ENCODE measurements at regions not wholly inside any gene's neighbourhood (a gene's known extent, or its start where the extent isn't known, plus 50 kb on each side); places are given as distances from the start of the nearest gene placed in this dataset.
"Not testable (repeated sequence)": the region's sequence is repeated elsewhere in the genome, so short reads cannot be mapped to it uniquely, and the experiment has no call there.

- TF ChIP-seq HNF4A (conservative IDR thresholded peaks at IDR 0.05) (no peak), RXRA (IDR thresholded peaks at IDR 0.05) (no peak)
These were observed 829.0 kb downstream of the TNS3 start (continued) for GRCh38 chr7:46752881-46753366.

DNA sequence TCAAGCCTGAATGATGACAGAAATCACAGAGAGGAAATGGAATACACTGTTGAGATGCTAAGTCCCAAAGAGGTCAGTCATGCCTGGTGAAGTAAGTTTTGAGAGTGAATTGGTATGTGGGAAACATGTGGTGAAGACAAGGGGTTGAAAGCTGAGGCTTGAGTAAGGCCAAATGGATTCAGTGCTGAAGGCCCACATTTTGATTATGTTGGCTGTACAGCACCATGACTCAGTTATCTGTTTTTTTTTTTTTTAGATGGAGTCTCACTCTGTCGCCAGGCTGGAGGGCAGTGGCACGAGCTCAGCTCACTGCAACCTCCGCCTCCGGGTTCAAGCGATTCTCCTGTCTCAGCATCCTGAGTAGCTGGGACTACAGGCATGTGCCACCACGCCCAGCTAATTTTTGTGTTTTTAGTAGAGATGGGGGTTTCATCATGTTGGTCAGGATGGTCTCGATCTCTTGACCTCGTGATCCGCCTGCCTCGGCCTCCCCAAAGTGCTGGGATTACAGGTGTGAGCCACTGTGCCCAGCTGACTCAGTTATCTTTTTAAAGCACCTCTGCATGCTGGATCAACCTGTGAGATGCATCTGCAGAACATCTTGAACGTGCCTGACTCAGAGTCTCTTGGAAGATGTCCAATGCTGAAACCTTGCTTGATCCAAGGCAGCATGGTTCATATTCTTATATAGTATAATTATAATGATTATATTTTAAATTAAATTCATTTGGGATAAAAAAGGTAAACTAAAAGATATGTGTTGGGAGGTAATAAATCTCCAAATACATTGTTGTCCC lies 829.8 kb downstream of the TNS3 start:
- not testable (repeated sequence) for H3K4me1 ChIP-seq (ENCODE audit: control insufficient read depth in 4 of 4, insufficient read depth in 4 of 4, low read length in 3 of 4); H3K36me3 ChIP-seq (ENCODE audit: control insufficient read depth in 4 of 4, insufficient read depth in 3 of 4, low read depth in 1 of 4, low read length in 3 of 4); H3K27ac ChIP-seq (ENCODE audit: low read depth in 1 of 2, low read length in 2 of 2); H3K9ac ChIP-seq (ENCODE audit: low read depth in 1 of 2, low read length in 2 of 2); H3K27me3 ChIP-seq (ENCODE audit: control insufficient read depth in 4 of 4, insufficient read depth in 4 of 4, low read length in 3 of 4); DNase-seq (ENCODE audit: low spot score); H3K4me3 ChIP-seq (ENCODE audit: low read depth in 1 of 3, low read length in 3 of 3); H3K9me3 ChIP-seq (ENCODE audit: control insufficient read depth in 4 of 4, low read length in 3 of 4)
- WGBS: 93% methylated on average over 11 of the region's 11 CpGs

DNA sequence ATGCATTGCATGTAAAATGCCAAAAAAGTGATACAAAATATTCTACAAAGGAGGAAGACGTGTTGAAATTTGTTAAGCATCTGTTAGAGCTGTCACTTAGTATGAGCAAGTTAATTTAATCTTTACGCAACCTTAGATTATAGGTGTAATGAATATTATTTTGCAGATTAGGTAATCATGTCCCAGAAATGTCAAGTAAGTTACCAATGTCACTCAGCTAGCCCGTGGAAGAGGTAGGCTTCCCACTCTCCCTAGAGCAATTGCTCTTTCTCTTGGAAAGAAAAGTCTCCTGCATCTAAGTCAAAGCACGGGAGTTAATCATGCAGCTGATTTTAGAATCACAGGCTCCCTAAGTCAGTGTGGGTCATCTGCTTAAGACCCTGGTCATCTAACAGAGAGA lies 830.4 kb upstream of the IGFBP3 start:
- H3K4me1 ChIP-seq (ENCODE audit: control insufficient read depth in 4 of 4, insufficient read depth in 4 of 4, low read length in 3 of 4): no peaks in the 10 kb centered on the region
- no peak overlapping the region for H3K9ac ChIP-seq (ENCODE audit: low read depth in 1 of 2, low read length in 2 of 2)
- no peak overlapping the region for H3K4me3 ChIP-seq (ENCODE audit: low read depth in 1 of 3, low read length in 3 of 3)
- H3K9me3 ChIP-seq (ENCODE audit: control insufficient read depth in 4 of 4, low read length in 3 of 4): no peaks in the 10 kb centered on the region
- no peaks in the 10 kb centered on the region for H3K27me3 ChIP-seq (ENCODE audit: control insufficient read depth in 4 of 4, insufficient read depth in 4 of 4, low read length in 3 of 4)
- DNase-seq (ENCODE audit: low spot score): no peak
- TF ChIP-seq HNF4A (conservative IDR thresholded peaks at IDR 0.05) (no peak), FOXA2 (IDR thresholded peaks at IDR 0.05) (no peak), HNF4G (IDR thresholded peaks at IDR 0.05) (no peak), RAD21 (IDR thresholded peaks at IDR 0.05) (no peak)
- TF ChIP-seq, protein P1, sequence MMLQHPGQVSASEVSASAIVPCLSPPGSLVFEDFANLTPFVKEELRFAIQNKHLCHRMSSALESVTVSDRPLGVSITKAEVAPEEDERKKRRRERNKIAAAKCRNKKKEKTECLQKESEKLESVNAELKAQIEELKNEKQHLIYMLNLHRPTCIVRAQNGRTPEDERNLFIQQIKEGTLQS (IDR thresholded peaks at IDR 0.05): no peak
- TF ChIP-seq, protein P2, sequence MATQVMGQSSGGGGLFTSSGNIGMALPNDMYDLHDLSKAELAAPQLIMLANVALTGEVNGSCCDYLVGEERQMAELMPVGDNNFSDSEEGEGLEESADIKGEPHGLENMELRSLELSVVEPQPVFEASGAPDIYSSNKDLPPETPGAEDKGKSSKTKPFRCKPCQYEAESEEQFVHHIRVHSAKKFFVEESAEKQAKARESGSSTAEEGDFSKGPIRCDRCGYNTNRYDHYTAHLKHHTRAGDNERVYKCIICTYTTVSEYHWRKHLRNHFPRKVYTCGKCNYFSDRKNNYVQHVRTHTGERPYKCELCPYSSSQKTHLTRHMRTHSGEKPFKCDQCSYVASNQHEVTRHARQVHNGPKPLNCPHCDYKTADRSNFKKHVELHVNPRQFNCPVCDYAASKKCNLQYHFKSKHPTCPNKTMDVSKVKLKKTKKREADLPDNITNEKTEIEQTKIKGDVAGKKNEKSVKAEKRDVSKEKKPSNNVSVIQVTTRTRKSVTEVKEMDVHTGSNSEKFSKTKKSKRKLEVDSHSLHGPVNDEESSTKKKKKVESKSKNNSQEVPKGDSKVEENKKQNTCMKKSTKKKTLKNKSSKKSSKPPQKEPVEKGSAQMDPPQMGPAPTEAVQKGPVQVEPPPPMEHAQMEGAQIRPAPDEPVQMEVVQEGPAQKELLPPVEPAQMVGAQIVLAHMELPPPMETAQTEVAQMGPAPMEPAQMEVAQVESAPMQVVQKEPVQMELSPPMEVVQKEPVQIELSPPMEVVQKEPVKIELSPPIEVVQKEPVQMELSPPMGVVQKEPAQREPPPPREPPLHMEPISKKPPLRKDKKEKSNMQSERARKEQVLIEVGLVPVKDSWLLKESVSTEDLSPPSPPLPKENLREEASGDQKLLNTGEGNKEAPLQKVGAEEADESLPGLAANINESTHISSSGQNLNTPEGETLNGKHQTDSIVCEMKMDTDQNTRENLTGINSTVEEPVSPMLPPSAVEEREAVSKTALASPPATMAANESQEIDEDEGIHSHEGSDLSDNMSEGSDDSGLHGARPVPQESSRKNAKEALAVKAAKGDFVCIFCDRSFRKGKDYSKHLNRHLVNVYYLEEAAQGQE (IDR thresholded peaks at IDR 0.05): no peak
- H3K27ac ChIP-seq (ENCODE audit: low read depth in 1 of 2, low read length in 2 of 2): no peak overlapping the region
- WGBS: 95% methylated on average over 4 of the region's 4 CpGs
- H3K36me3 ChIP-seq (ENCODE audit: control insufficient read depth in 4 of 4, insufficient read depth in 3 of 4, low read depth in 1 of 4, low read length in 3 of 4): no peaks in the 10 kb centered on the region

DNA sequence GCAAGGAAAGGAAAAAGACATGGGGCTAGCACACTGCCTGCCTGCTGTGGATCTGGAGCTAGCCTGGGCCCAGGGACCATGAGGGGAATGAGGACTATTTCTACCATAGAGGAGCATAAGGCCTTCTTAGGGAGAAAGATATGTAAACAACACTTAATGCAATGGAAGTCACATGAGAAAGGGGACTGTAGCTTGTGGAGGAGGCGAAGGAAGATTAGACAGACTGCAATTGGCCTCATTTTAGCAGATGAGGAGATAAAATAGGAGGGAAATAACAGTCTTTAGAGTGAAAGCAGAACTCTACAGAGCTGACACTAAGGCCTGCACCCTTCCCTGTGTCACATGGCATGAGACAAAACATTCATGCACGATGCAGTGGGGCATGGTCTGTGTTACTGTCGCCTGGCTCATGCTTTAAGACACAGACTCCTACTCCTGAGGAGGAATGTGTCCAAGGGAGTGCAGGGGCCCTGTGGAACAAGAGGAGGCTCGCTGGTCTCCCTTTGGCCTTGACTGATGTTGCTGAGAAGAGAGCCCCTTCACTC lies 829.3 kb upstream of the IGFBP3 start:
- no peak overlapping the region for H3K9ac ChIP-seq (ENCODE audit: low read depth in 1 of 2, low read length in 2 of 2)
- H3K4me3 ChIP-seq (ENCODE audit: low read depth in 1 of 3, low read length in 3 of 3): no peak overlapping the region
- no peaks in the 10 kb centered on the region for H3K36me3 ChIP-seq (ENCODE audit: control insufficient read depth in 4 of 4, insufficient read depth in 3 of 4, low read depth in 1 of 4, low read length in 3 of 4)
- H3K4me1 ChIP-seq (ENCODE audit: control insufficient read depth in 4 of 4, insufficient read depth in 4 of 4, low read length in 3 of 4): no peaks in the 10 kb centered on the region
- no peak overlapping the region for H3K27ac ChIP-seq (ENCODE audit: low read depth in 1 of 2, low read length in 2 of 2)
- no peak for DNase-seq (ENCODE audit: low spot score)
- no peaks in the 10 kb centered on the region for H3K27me3 ChIP-seq (ENCODE audit: control insufficient read depth in 4 of 4, insufficient read depth in 4 of 4, low read length in 3 of 4)
- H3K9me3 ChIP-seq (ENCODE audit: control insufficient read depth in 4 of 4, low read length in 3 of 4): no peaks in the 10 kb centered on the region
- WGBS: 89% methylated on average over 4 of the region's 4 CpGs
- TF ChIP-seq HNF4A (conservative IDR thresholded peaks at IDR 0.05) (no peak), JUND (IDR thresholded peaks at IDR 0.05) (no peak), FOXA2 (IDR thresholded peaks at IDR 0.05) (no peak), HNF4G (IDR thresholded peaks at IDR 0.05) (no peak), EGR1 (IDR thresholded peaks at IDR 0.05; ENCODE audit: low read depth in 2 of 2) (no peak), YY1 (IDR thresholded peaks at IDR 0.05) (no peak), FOXA1 (IDR thresholded peaks at IDR 0.05) (no peak), TAF1 (conservative IDR thresholded peaks at IDR 0.05) (no peak), RXRA (IDR thresholded peaks at IDR 0.05) (no peak), SP1 (IDR thresholded peaks at IDR 0.05) (no peak), RAD21 (IDR thresholded peaks at IDR 0.05) (no peak)
- TF ChIP-seq, protein P3, sequence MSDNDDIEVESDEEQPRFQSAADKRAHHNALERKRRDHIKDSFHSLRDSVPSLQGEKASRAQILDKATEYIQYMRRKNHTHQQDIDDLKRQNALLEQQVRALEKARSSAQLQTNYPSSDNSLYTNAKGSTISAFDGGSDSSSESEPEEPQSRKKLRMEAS (IDR thresholded peaks at IDR 0.05): no peak
- TF ChIP-seq, protein P4, sequence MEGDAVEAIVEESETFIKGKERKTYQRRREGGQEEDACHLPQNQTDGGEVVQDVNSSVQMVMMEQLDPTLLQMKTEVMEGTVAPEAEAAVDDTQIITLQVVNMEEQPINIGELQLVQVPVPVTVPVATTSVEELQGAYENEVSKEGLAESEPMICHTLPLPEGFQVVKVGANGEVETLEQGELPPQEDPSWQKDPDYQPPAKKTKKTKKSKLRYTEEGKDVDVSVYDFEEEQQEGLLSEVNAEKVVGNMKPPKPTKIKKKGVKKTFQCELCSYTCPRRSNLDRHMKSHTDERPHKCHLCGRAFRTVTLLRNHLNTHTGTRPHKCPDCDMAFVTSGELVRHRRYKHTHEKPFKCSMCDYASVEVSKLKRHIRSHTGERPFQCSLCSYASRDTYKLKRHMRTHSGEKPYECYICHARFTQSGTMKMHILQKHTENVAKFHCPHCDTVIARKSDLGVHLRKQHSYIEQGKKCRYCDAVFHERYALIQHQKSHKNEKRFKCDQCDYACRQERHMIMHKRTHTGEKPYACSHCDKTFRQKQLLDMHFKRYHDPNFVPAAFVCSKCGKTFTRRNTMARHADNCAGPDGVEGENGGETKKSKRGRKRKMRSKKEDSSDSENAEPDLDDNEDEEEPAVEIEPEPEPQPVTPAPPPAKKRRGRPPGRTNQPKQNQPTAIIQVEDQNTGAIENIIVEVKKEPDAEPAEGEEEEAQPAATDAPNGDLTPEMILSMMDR (IDR thresholded peaks at IDR 0.05; ENCODE audit: low read depth, low read length, missing input control): no peak
- TF ChIP-seq, protein P2 (IDR thresholded peaks at IDR 0.05): no peak

Measured in liver (tissue), 8 donors.